ENCODE measurements at regions not wholly inside any gene's neighbourhood (a gene's known extent, or its start where the extent isn't known, plus 50 kb on each side); places are given as distances from the start of the nearest gene placed in this dataset.
A peak's percentile ranks its signal among the peaks of the same experiment; 100 is the strongest.

GRCh38 chr4:176566769-176567168 lies 226.0 kb downstream of the VEGFC start:
- no peak for ATAC-seq (replicated peaks in 6 of 8)
- H3K4me3 ChIP-seq: no peak overlapping the region
- in situ Hi-C loops (cut with MboI; ENCODE audit: low pct_unique_long_range_greater_than_20kb in 2 of 9, low sequenced_read_pairs in 9 of 9, unreplicated experiment in 9 of 9): loop anchor here in 3 of 9 experiments (25.0 kb wide), 3 partner anchors 179 to 471 kb away; partner anchors contain the start of gene VEGFC (in 1 of the 3)
- 50 to 100% (median 79%) methylated on average over 1 to 3 of the region's 3 CpGs; no CpG with 5 or more reads in 1 of the 10 experiments for WGBS, 10 experiments
- H3K4me1 ChIP-seq (replicated peaks in 1 of 2): peaks cover 0 to 7% of the 10 kb centered on the region in 2 donors
- no peak overlapping the region for H3K27ac ChIP-seq

GRCh38 chr4:176568238-176568637 lies 224.5 kb downstream of the VEGFC start:
- peak in 4 of 8 experiments; percentile 21 to 68 (median 48) for ATAC-seq (replicated peaks in 6 of 8)
- peaks cover 0 to 7% of the 10 kb centered on the region in 2 donors for H3K4me1 ChIP-seq (replicated peaks in 1 of 2)
- in situ Hi-C loops (cut with MboI; ENCODE audit: low pct_unique_long_range_greater_than_20kb in 2 of 9, low sequenced_read_pairs in 9 of 9, unreplicated experiment in 9 of 9): loop anchor here in 3 of 9 experiments (25.0 kb wide), 3 partner anchors 181 to 469 kb away; partner anchors contain the start of gene VEGFC (in 1 of the 3)
- H3K27ac ChIP-seq: no peak overlapping the region
- 25 to 100% (median 69%) methylated on average over 1 to 4 of the region's 4 CpGs for WGBS, 10 experiments
- no peak overlapping the region for H3K4me3 ChIP-seq

- 0 to 87% (median 62%) methylated on average over 1 to 2 of the region's 2 CpGs; no CpG with 5 or more reads in 2 of the 10 experiments for WGBS, 10 experiments
- no peak overlapping the region for H3K4me3 ChIP-seq
- no peak for ATAC-seq (replicated peaks in 6 of 8)
- peaks cover 0 to 2% of the 10 kb centered on the region in 2 donors for H3K4me1 ChIP-seq (replicated peaks in 1 of 2)
- in situ Hi-C loops (cut with MboI; ENCODE audit: low pct_unique_long_range_greater_than_20kb in 2 of 9, low sequenced_read_pairs in 9 of 9, unreplicated experiment in 9 of 9): loop anchor here in 3 of 9 experiments (25.0 kb wide), 3 partner anchors 182 to 468 kb away; partner anchors contain the start of gene VEGFC (in 1 of the 3)
- no peak overlapping the region for H3K27ac ChIP-seq
Observed at GRCh38 chr4:176569301-176569700, 223.4 kb downstream of the VEGFC start.

DNA sequence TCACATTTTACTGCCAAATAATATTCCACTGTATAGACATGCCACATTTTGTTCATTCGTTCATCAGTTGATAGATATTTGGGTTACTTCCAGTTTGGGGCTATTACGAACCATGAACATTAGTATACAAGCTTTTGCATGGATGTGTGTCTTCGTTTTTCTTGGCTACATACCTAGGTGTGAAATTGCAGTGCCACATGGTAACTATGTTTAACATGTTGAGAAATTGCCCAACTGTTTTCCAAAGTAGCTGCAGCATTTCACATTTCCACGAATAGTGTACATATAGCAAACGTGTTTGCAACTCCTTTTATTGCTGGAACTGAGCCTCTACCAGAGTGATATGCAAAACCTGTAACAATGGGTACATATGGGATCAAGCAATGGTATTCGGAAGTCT lies 221.5 kb downstream of the VEGFC start:
- WGBS, 10 experiments: 20 to 100% (median 81%) methylated on average over 2 to 6 of the region's 6 CpGs; no CpG with 5 or more reads in 1 of the 10 experiments
- ATAC-seq (replicated peaks in 6 of 8): no peak
- Histone ChIP-seq H3K27ac (no peak overlapping the region), H3K4me3 (no peak overlapping the region), H3K4me1 (replicated peaks in 1 of 2) (peaks cover 5 to 6% of the 10 kb centered on the region in 2 donors)
- in situ Hi-C loops (cut with MboI; ENCODE audit: low pct_unique_long_range_greater_than_20kb in 2 of 9, low sequenced_read_pairs in 9 of 9, unreplicated experiment in 9 of 9): loop anchor here in 3 of 9 experiments (25.0 kb wide), 3 partner anchors 184 to 466 kb away; partner anchors contain the start of gene VEGFC (in 1 of the 3)

DNA sequence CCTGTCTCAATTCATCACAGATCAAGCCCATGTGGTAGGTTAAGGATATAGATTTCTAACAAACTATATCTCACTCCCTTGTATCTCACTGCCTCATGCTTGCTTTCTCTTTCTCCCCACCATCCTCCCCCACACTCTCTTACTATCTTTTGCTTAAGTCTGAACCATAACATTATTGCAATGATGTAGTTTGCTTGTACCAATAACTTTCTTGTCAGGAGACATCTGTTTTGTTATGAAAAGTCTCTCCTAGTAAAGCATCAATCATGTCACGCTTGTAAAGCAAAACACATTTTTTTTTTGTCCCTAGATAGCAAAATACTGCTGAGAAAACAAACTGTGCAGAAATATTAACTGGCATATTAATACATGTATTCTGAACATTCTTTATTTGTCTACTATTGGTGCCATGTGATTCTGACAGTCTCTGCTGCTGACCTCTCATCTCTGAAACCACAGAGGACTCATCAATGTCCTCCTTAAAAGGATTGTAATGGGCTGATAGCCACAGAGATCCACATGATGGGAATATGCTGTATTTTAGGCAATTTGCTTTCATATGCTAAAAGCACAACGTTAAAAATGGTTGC lies 217.5 kb downstream of the VEGFC start:
- WGBS, 10 experiments: 10 to 100% (median 53%) methylated on average over 1 to 2 of the region's 2 CpGs; no CpG with 5 or more reads in 2 of the 10 experiments
- H3K27ac ChIP-seq: no peak overlapping the region
- ATAC-seq (replicated peaks in 6 of 8): peak in 3 of 8 experiments; percentile 22 to 76 (median 62)
- H3K4me3 ChIP-seq: no peak overlapping the region
- in situ Hi-C loops (cut with MboI; ENCODE audit: low pct_unique_long_range_greater_than_20kb in 2 of 9, low sequenced_read_pairs in 9 of 9, unreplicated experiment in 9 of 9): no loop called here
- peaks cover 4 to 5% of the 10 kb centered on the region in 2 donors for H3K4me1 ChIP-seq (replicated peaks in 1 of 2)

DNA sequence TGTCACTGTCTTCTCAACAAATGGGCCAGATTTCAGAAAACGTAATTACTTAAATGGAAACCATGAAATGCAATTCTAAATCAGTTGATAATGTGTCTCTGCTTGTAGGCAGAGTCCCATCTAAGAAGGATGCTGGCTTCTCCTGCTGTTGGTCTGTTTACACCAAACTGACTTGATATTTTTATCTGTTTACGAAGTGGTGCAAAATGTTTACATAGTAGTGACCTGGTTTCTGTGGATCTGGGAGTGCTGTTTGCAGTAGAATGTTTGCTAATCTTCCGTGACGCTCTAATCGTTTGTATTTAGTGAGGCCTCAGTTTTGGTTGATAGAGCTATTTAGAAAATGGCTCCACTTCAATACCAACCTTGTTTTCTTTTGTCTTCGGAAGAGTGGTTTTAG lies 213.5 kb downstream of the VEGFC start:
- Histone ChIP-seq H3K27ac (no peak overlapping the region), H3K4me1 (replicated peaks in 1 of 2) (peaks cover 4 to 5% of the 10 kb centered on the region in 2 donors), H3K4me3 (no peak overlapping the region)
- in situ Hi-C loops (cut with MboI; ENCODE audit: low pct_unique_long_range_greater_than_20kb in 2 of 9, low sequenced_read_pairs in 9 of 9, unreplicated experiment in 9 of 9): no loop called here
- WGBS, 10 experiments: 53 to 100% (median 76%) methylated on average over 1 to 6 of the region's 6 CpGs; no CpG with 5 or more reads in 2 of the 10 experiments
- ATAC-seq (replicated peaks in 6 of 8): peak in 1 of 8 experiments; percentile 62

GRCh38 chr4:176583278-176583677 lies 209.4 kb downstream of the VEGFC start:
- no peak for ATAC-seq (replicated peaks in 6 of 8)
- in situ Hi-C loops (cut with MboI; ENCODE audit: low pct_unique_long_range_greater_than_20kb in 2 of 9, low sequenced_read_pairs in 9 of 9, unreplicated experiment in 9 of 9): no loop called here

DNA sequence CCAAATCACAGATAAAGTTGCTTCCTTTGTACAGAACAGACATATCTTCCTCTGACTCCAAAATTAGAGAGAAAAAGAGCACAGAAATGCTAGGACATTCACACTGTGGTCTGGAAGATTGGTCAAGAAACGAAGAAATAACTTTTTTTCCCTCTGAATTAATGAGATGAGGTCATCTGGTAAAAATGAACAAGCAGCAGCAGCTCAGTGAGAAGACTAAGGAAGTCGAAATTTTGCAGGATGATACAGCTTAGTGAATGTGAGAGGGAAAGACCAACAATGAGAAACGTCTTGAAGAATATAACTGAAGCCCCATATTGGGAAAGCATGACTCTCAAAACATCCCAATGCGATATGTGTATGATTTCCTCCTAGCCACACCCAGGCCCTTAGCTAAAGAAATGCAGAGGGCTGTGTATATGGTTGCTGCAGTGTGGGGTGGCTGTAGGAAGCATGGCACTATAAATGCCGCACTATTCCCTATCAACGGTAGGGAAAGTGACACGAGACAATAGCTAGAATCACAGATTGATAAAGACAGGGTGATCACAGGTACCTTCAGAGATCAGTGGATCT lies 208.6 kb downstream of the VEGFC start:
- 22 to 100% (median 68%) methylated on average over 2 to 7 of the region's 7 CpGs for WGBS, 10 experiments
- Histone ChIP-seq H3K4me1 (replicated peaks in 1 of 2) (no peaks in the 10 kb centered on the region), H3K27ac (no peak overlapping the region), H3K4me3 (no peak overlapping the region)
- ATAC-seq (replicated peaks in 6 of 8): peak in 5 of 8 experiments; percentile 27 to 88 (median 73)
- in situ Hi-C loops (cut with MboI; ENCODE audit: low pct_unique_long_range_greater_than_20kb in 2 of 9, low sequenced_read_pairs in 9 of 9, unreplicated experiment in 9 of 9): no loop called here

More at GRCh38 chr4:176583278-176583677, 209.4 kb downstream of the VEGFC start:
- Histone ChIP-seq H3K4me3 (no peak overlapping the region), H3K4me1 (replicated peaks in 1 of 2) (no peaks in the 10 kb centered on the region), H3K27ac (no peak overlapping the region)
- WGBS, 10 experiments: 89 to 100% (median 95%) methylated on average over 1 to 5 of the region's 5 CpGs

DNA sequence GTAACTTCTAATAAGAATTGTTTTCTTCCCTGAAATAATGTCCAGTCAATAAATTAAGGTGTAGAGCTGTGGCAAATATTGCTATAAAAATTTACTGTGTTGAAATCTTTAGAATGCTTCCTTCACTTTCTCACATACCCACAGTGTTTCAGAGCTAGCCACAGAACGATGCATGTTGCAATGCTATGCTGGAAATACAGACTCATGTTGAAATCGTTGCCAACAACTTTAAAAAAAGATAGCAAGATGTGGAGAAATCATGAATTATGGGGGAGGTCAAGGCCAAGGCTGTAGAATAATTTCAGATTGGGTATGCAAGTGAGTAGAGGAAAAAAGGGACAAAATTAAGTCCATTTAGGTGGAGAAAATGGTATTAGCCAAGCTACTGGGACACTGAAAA lies 204.8 kb downstream of the VEGFC start:
- ATAC-seq (replicated peaks in 6 of 8): peak in 2 of 8 experiments; percentile 24 to 54
- no peak overlapping the region for H3K4me3 ChIP-seq
- no peaks in the 10 kb centered on the region for H3K4me1 ChIP-seq (replicated peaks in 1 of 2)
- WGBS, 10 experiments: 0 to 92% (median 58%) methylated on average over 1 to 2 of the region's 2 CpGs; no CpG with 5 or more reads in 1 of the 10 experiments
- no peak overlapping the region for H3K27ac ChIP-seq
- in situ Hi-C loops (cut with MboI; ENCODE audit: low pct_unique_long_range_greater_than_20kb in 2 of 9, low sequenced_read_pairs in 9 of 9, unreplicated experiment in 9 of 9): no loop called here

DNA sequence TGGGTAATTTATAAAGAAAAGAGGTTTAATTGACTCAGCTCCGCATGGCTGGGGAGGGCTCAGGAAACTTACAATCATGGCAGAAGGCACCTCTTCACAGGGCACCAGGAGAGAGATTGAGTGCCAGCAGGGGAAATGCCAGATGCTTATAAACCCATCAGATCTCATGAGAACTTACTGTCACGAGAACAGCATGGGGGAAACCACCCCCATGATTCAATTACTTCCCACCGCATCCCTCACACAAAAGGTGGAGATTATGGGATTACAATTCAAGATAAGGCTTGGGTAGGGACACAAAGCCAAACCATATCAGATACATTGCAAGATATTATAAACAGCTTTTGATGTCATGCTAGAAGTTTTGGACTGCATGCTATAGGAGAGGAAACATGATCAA lies 204.3 kb downstream of the VEGFC start:
- WGBS, 10 experiments: 50 to 100% (median 83%) methylated on average over 1 to 3 of the region's 3 CpGs; no CpG with 5 or more reads in 1 of the 10 experiments

GRCh38 chr4:176592976-176593670 lies 199.6 kb downstream of the VEGFC start:
- H3K4me1 ChIP-seq (replicated peaks in 1 of 2): peaks cover 0 to 5% of the 10 kb centered on the region in 2 donors
- WGBS, 10 experiments: 40 to 100% (median 88%) methylated on average over 1 to 2 of the region's 2 CpGs; no CpG with 5 or more reads in 2 of the 10 experiments
- in situ Hi-C loops (cut with MboI; ENCODE audit: low pct_unique_long_range_greater_than_20kb in 2 of 9, low sequenced_read_pairs in 9 of 9, unreplicated experiment in 9 of 9): no loop called here
- no peak overlapping the region for H3K4me3 ChIP-seq
- H3K27ac ChIP-seq: no peak overlapping the region
- ATAC-seq (replicated peaks in 6 of 8): no peak

More for the DNA sequence above, 204.3 kb downstream of the VEGFC start:
- Histone ChIP-seq H3K4me1 (replicated peaks in 1 of 2) (no peaks in the 10 kb centered on the region), H3K4me3 (no peak overlapping the region), H3K27ac (no peak overlapping the region)
- in situ Hi-C loops (cut with MboI; ENCODE audit: low pct_unique_long_range_greater_than_20kb in 2 of 9, low sequenced_read_pairs in 9 of 9, unreplicated experiment in 9 of 9): no loop called here
- no peak for ATAC-seq (replicated peaks in 6 of 8)

- Histone ChIP-seq H3K27ac (no peak overlapping the region), H3K4me3 (no peak overlapping the region), H3K4me1 (replicated peaks in 1 of 2) (peaks cover 0 to 5% of the 10 kb centered on the region in 2 donors)
- peak in 1 of 8 experiments; percentile 35 for ATAC-seq (replicated peaks in 6 of 8)
- WGBS, 10 experiments: 0 to 100% (median 69%) methylated on average over 1 to 3 of the region's 4 CpGs; no CpG with 5 or more reads in 4 of the 10 experiments
- in situ Hi-C loops (cut with MboI; ENCODE audit: low pct_unique_long_range_greater_than_20kb in 2 of 9, low sequenced_read_pairs in 9 of 9, unreplicated experiment in 9 of 9): no loop called here
Observed at GRCh38 chr4:176593943-176594342, 198.8 kb downstream of the VEGFC start.

GRCh38 chr4:176595257-176595656 lies 197.5 kb downstream of the VEGFC start:
- WGBS, 10 experiments: 0 to 83% (median 58%) methylated on average over 1 of the region's 1 CpG; no CpG with 5 or more reads in 3 of the 10 experiments
- peak in 2 of 8 experiments; percentile 62 to 66 for ATAC-seq (replicated peaks in 6 of 8)
- no peak overlapping the region for H3K27ac ChIP-seq
- in situ Hi-C loops (cut with MboI; ENCODE audit: low pct_unique_long_range_greater_than_20kb in 2 of 9, low sequenced_read_pairs in 9 of 9, unreplicated experiment in 9 of 9): no loop called here
- peaks cover 0 to 5% of the 10 kb centered on the region in 2 donors for H3K4me1 ChIP-seq (replicated peaks in 1 of 2)
- H3K4me3 ChIP-seq: no peak overlapping the region

Data from motor neuron (in vitro differentiated cells).